Trophoblast cell (in vitro differentiated cells and primary cell): ENCODE measurements at regions not wholly inside any gene's neighbourhood (a gene's known extent, or its start where the extent isn't known, plus 50 kb on each side); places are given as distances from the start of the nearest gene placed in this dataset.

ENCODE experiments used
- DNase-seq, 2 donors: peaks; one replicate each; pipeline ENCODE4 v3.0.0-alpha.2; 2016
- H2AFZ ChIP-seq: 2 replicates; pipeline ENCODE4 v1.6.1; 2013; ENCODE audit warnings: low read length, moderate library complexity, mild to moderate bottlenecking; ENCODE audit not compliant: insufficient read depth, poor library complexity
- H2AK5ac ChIP-seq: 2 replicates; pipeline ENCODE4 v1.6.1; 2013; ENCODE audit warnings: mild to moderate bottlenecking, low read length
- H2BK120ac ChIP-seq: 2 replicates; pipeline ENCODE4 v1.6.1; 2013; ENCODE audit warnings: low read length, mild to moderate bottlenecking, moderate library complexity; ENCODE audit not compliant: insufficient read depth, poor library complexity
- H2BK12ac ChIP-seq: 2 replicates; pipeline ENCODE4 v1.6.1; 2013; ENCODE audit warnings: mild to moderate bottlenecking, low read length, moderate library complexity
- H2BK5ac ChIP-seq: 2 replicates; pipeline ENCODE4 v1.6.1; 2013; ENCODE audit warnings: low read length, low read depth, moderate library complexity, mild to moderate bottlenecking; ENCODE audit not compliant: poor library complexity
- H3K14ac ChIP-seq: 2 replicates; pipeline ENCODE4 v1.6.1; 2013; ENCODE audit warnings: mild to moderate bottlenecking, low read length
- H3K18ac ChIP-seq: 2 replicates; pipeline ENCODE4 v1.6.1; 2013; ENCODE audit warnings: mild to moderate bottlenecking, low read length
- H3K23ac ChIP-seq: 2 replicates; pipeline ENCODE4 v1.6.1; 2013; ENCODE audit warnings: low read length
- H3K27ac ChIP-seq: 2 replicates; pipeline ENCODE4 v1.5.1; 2013; ENCODE audit warnings: low read depth, mild to moderate bottlenecking, inconsistent platforms, low read length, moderate library complexity
- H3K27me3 ChIP-seq: 2 replicates; pipeline ENCODE4 v1.6.1; 2013; ENCODE audit warnings: inconsistent platforms, mild to moderate bottlenecking, low read length, moderate library complexity; ENCODE audit not compliant: insufficient read depth
- H3K36me3 ChIP-seq, 2 experiments: 1 replicate in 1 of 2; 2 replicates in 1 of 2; pipeline ENCODE4 v1.6.1; 2013; ENCODE audit warnings: low read length in 2 of 2, mild to moderate bottlenecking in 2 of 2, moderate library complexity in 1 of 2; ENCODE audit not compliant: insufficient read depth in 2 of 2, control insufficient read depth in 1 of 2
- H3K4ac ChIP-seq: 2 replicates; pipeline ENCODE4 v1.6.1; 2013; ENCODE audit warnings: low read depth, mild to moderate bottlenecking, low read length, moderate library complexity
- H3K4me1 ChIP-seq, 2 experiments: 1 replicate in 1 of 2; 2 replicates in 1 of 2; pipeline ENCODE4 v1.6.1; 2013; ENCODE audit warnings: low read length in 2 of 2, mild to moderate bottlenecking in 2 of 2, moderate library complexity in 1 of 2; ENCODE audit not compliant: insufficient read depth in 2 of 2, control insufficient read depth in 1 of 2
- H3K4me2 ChIP-seq: 2 replicates; pipeline ENCODE4 v1.6.1; 2013; ENCODE audit warnings: inconsistent platforms, mild to moderate bottlenecking, low read length, moderate library complexity
- H3K4me3 ChIP-seq: 2 replicates; pipeline ENCODE4 v1.5.1; 2013; ENCODE audit warnings: mild to moderate bottlenecking, low read depth, low read length, inconsistent platforms
- H3K79me1 ChIP-seq: one replicate; pipeline ENCODE4 v1.6.1; 2013; ENCODE audit warnings: low read length
- H3K79me2 ChIP-seq: 2 replicates; pipeline ENCODE4 v1.6.1; 2013; ENCODE audit warnings: low read length, mild to moderate bottlenecking; ENCODE audit not compliant: control insufficient read depth, insufficient read depth, poor library complexity
- H3K9ac ChIP-seq: 2 replicates; pipeline ENCODE4 v1.6.1; 2013; ENCODE audit warnings: mild to moderate bottlenecking, low read length
- H3K9me3 ChIP-seq: 2 replicates; pipeline ENCODE4 v1.6.1; 2013; ENCODE audit warnings: low read depth, mild to moderate bottlenecking, control low read depth, inconsistent platforms, low read length; ENCODE audit not compliant: insufficient read depth
- H4K12ac ChIP-seq: 2 replicates; pipeline ENCODE4 v1.6.1; 2013; ENCODE audit warnings: low read depth, mild to moderate bottlenecking, low read length, moderate library complexity
- H4K8ac ChIP-seq: 2 replicates; pipeline ENCODE4 v1.6.1; 2013; ENCODE audit warnings: low read depth, mild to moderate bottlenecking, low read length, moderate library complexity
- H4K91ac ChIP-seq: one replicate; pipeline ENCODE4 v1.6.1; 2013; ENCODE audit warnings: low read depth, mild to moderate bottlenecking, low read length, moderate library complexity
- WGBS: extraction: QIAGEN DNeasy Blood & Tissue Kit; methylation state at CpG from one replicate; pipeline ENCODE4 v1.1.7; 2013; ENCODE audit warnings: missing lambda C conversion rate; ENCODE audit not compliant: insufficient read length, insufficient coverage; ENCODE audit errors: extremely low coverage; 5-methylcytosine and 5-hydroxymethylcytosine counted together

GRCh38 chr2:34825686-34826085 is 1226.6 kb upstream of the FAM98A start:
- no peaks in the 10 kb centered on the region for H3K27me3 ChIP-seq
- H3K23ac ChIP-seq, result no peak overlapping the region
- H3K27ac ChIP-seq, result no peak overlapping the region
- no peak overlapping the region for H3K4me2 ChIP-seq
- no peak for DNase-seq
- no peak overlapping the region for H4K12ac ChIP-seq
- no CpG with 5 or more reads among the region's 4 CpGs for WGBS
- no peak overlapping the region for H4K91ac ChIP-seq
- no peaks in the 10 kb centered on the region for H3K9me3 ChIP-seq
- H2BK5ac ChIP-seq, result no peak overlapping the region
- H3K9ac ChIP-seq, result no peak overlapping the region
- H3K18ac ChIP-seq, result no peak overlapping the region
- H3K36me3 ChIP-seq, result no peaks in the 10 kb centered on the region
- H4K8ac ChIP-seq, result no peak overlapping the region
- H3K4ac ChIP-seq, result no peak overlapping the region
- H2AK5ac ChIP-seq, result no peak overlapping the region
- H2AFZ ChIP-seq, result no peak overlapping the region
- H3K79me1 ChIP-seq, result no peaks in the 10 kb centered on the region
- no peaks in the 10 kb centered on the region for H3K4me1 ChIP-seq
- H3K79me2 ChIP-seq, result no peaks in the 10 kb centered on the region
- H2BK12ac ChIP-seq, result no peak overlapping the region
- no peak overlapping the region for H3K14ac ChIP-seq
- H3K4me3 ChIP-seq, result no peak overlapping the region
- no peak overlapping the region for H2BK120ac ChIP-seq

DNA sequence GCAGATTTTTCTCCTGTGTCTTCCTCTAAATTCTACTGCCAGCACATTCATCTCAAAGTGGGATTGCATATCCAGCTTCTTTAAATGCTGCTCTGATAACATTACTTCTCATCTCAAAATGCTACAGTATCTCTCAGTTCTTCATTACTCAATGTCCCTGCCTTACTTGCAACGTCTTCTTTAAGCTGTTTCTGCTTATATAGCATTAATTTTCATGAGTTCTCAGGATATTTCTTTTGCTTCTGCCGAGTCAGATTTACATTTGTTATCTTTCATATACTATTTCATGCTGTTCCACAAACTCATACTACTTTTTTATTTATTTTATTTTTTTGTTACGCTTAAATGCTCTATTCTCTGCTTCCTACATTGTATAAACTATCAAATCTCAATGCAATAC is 1223.5 kb upstream of the FAM98A start:
- Histone ChIP-seq H3K36me3 (no peaks in the 10 kb centered on the region), H3K79me1 (no peaks in the 10 kb centered on the region), H3K14ac (no peak overlapping the region), H3K27ac (no peak overlapping the region), H4K8ac (no peak overlapping the region), H3K9ac (no peak overlapping the region), H3K4me1 (no peaks in the 10 kb centered on the region), H3K9me3 (no peaks in the 10 kb centered on the region), H3K4me2 (no peak overlapping the region), H2BK120ac (no peak overlapping the region), H3K79me2 (no peaks in the 10 kb centered on the region), H4K91ac (no peak overlapping the region), H2BK5ac (no peak overlapping the region), H3K27me3 (no peaks in the 10 kb centered on the region), H2BK12ac (no peak overlapping the region), H2AFZ (no peak overlapping the region), H3K4ac (no peak overlapping the region), H3K4me3 (no peak overlapping the region), H2AK5ac (no peak overlapping the region), H4K12ac (no peak overlapping the region), H3K23ac (no peak overlapping the region), H3K18ac (no peak overlapping the region)
- no CpG with 5 or more reads among the region's 3 CpGs for WGBS
- no peak for DNase-seq

DNA sequence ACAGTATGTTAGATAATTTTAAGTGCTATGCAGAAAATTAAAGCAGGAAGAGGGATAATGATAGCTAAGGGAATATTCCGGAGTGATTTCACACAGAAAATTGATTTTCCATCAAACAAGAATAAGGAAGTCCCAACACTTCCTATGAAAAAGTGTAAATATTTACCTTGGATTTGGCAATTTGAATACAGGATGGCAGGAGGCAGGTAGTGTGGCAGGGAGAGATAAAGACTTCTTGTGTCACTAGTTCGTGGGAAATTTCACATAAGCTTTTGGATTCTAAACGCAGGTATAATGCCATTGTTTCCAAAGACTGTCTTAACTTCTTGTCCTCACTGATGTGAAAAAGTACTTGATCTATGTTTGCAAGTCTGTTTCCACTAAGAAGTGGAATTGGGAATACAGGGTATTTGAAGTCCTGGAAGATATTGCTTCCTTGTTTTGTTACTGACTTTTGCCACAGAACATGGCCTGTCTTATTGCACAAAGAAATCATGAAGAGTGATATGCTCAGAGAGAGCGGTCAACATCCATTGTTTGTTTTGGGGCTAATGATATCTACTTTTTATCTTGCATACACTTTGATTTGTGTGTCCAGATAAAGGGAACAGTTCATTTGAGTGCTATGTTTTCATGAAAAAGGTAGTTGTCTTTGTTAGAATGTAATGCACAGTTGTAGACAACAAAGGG is 1216.1 kb upstream of the FAM98A start:
- no CpG with 5 or more reads among the region's 4 CpGs for WGBS
- H3K18ac ChIP-seq, result no peak overlapping the region
- H2BK5ac ChIP-seq, result no peak overlapping the region

DNA sequence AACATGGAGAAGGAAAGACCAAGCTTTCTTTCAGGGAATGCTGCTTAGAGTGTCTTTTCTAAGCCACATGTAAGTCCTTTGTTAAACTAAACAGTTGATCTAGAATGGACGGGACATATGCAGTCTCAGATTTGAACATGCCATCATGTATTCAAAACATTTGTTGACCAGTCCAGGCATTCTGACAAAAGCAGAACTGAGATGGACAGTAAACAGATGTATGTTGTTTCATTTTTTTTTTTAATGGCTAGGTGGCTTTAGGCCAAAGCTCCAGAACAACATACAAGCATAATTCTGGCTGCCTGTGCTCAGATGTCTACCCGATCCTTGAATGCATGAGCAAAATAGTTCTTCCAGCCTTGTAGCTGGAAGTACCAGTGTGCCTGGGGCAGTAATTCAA is 1211.4 kb upstream of the FAM98A start:
- Histone ChIP-seq H3K4me1 (peaks cover 0 to 5% of the 10 kb centered on the region in 2 experiments), H3K36me3 (peaks cover 0 to 2% of the 10 kb centered on the region in 2 experiments), H2BK12ac (no peak overlapping the region), H4K12ac (no peak overlapping the region), H2AK5ac (no peak overlapping the region), H3K79me1 (no peaks in the 10 kb centered on the region), H3K4me2 (no peak overlapping the region), H3K4me3 (no peak overlapping the region), H4K8ac (no peak overlapping the region), H4K91ac (no peak overlapping the region), H3K27ac (no peak overlapping the region), H3K23ac (no peak overlapping the region), H3K79me2 (no peaks in the 10 kb centered on the region), H2BK120ac (no peak overlapping the region), H3K14ac (no peak overlapping the region), H2AFZ (no peak overlapping the region), H3K9ac (no peak overlapping the region), H3K9me3 (no peaks in the 10 kb centered on the region), H3K18ac (no peak overlapping the region), H3K27me3 (no peaks in the 10 kb centered on the region), H2BK5ac (no peak overlapping the region), H3K4ac (no peak overlapping the region)
- no CpG with 5 or more reads among the region's 2 CpGs for WGBS
- no peak for DNase-seq

More for the DNA sequence above, 1216.1 kb upstream of the FAM98A start:
- H3K4me3 ChIP-seq, result no peak overlapping the region
- no peak overlapping the region for H2AFZ ChIP-seq
- H2BK120ac ChIP-seq, result no peak overlapping the region
- no peaks in the 10 kb centered on the region for H3K36me3 ChIP-seq
- no peak overlapping the region for H3K4me2 ChIP-seq
- no peak overlapping the region for H4K12ac ChIP-seq
- H2BK12ac ChIP-seq, result no peak overlapping the region
- no peak overlapping the region for H3K23ac ChIP-seq
- H3K4me1 ChIP-seq, result no peaks in the 10 kb centered on the region
- no peak overlapping the region for H3K14ac ChIP-seq
- no peak for DNase-seq
- H3K79me1 ChIP-seq, result no peaks in the 10 kb centered on the region
- H3K79me2 ChIP-seq, result no peaks in the 10 kb centered on the region
- no peaks in the 10 kb centered on the region for H3K27me3 ChIP-seq
- H2AK5ac ChIP-seq, result no peak overlapping the region
- H3K9me3 ChIP-seq, result no peaks in the 10 kb centered on the region
- H3K27ac ChIP-seq, result no peak overlapping the region
- no peak overlapping the region for H3K4ac ChIP-seq
- no peak overlapping the region for H4K8ac ChIP-seq
- no peak overlapping the region for H4K91ac ChIP-seq
- no peak overlapping the region for H3K9ac ChIP-seq
